SH-SY5Y (cell line): ENCODE measurements at regions not wholly inside any gene's neighbourhood (a gene's known extent, or its start where the extent isn't known, plus 50 kb on each side); places are given as distances from the start of the nearest gene placed in this dataset.

Experiments used
- GATA2 ChIP-seq: IDR thresholded peaks from 2 replicates; pipeline ENCODE4 v1.6.1; 2011; ENCODE audit warnings: mild to moderate bottlenecking, low read depth, low read length
- GATA3 ChIP-seq: IDR thresholded peaks from 2 replicates; pipeline ENCODE4 v1.6.1; 2011; ENCODE audit warnings: low read depth, mild to moderate bottlenecking, low read length, moderate library complexity

GRCh38 chr1:106502659-106503058 is 553.8 kb upstream of the PRMT6 start:
- no peak for TF ChIP-seq GATA2
- no peak for TF ChIP-seq GATA3
